GM21515 (cell line): ENCODE measurements at regions not wholly inside any gene's neighbourhood (a gene's known extent, or its start where the extent isn't known, plus 50 kb on each side); places are given as distances from the start of the nearest gene placed in this dataset.
"Not testable (repeated sequence)": the region's sequence is repeated elsewhere in the genome, so short reads cannot be mapped to it uniquely, and the experiment has no call there.

Experiments
- ATAC-seq: cut with Tn5 transposase; IDR thresholded peaks from one replicate; pipeline ENCODE4 v1.9.1; 2021; ENCODE audit not compliant: unreplicated experiment

- no peak for ATAC-seq
These were observed 236.2 kb upstream of the NRIP1 start for GRCh38 chr21:15301014-15301413.

GRCh38 chr21:15301736-15302135 lies 236.9 kb upstream of the NRIP1 start:
- ATAC-seq: no peak

DNA sequence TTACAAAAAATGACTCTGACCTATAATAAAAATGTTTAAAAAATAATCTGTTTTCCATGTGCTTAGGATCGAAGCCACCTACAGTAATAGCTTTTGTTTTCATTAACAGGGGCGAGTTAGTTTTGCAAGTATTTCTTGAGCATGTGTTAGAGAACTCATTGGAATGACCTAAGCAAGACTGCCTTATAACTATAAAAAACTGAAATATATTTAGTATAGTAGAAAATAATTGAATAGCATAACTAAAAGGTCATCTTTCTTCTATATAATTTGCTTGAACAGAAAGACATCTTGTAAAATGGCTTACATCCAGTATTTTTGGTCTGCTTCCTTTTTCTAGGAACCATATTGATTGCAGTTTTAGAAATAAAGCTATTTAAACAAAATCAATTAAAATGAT lies 241.5 kb upstream of the NRIP1 start:
- no peak for ATAC-seq

GRCh38 chr21:15308333-15308732 lies 243.5 kb upstream of the NRIP1 start:
- ATAC-seq: no peak

DNA sequence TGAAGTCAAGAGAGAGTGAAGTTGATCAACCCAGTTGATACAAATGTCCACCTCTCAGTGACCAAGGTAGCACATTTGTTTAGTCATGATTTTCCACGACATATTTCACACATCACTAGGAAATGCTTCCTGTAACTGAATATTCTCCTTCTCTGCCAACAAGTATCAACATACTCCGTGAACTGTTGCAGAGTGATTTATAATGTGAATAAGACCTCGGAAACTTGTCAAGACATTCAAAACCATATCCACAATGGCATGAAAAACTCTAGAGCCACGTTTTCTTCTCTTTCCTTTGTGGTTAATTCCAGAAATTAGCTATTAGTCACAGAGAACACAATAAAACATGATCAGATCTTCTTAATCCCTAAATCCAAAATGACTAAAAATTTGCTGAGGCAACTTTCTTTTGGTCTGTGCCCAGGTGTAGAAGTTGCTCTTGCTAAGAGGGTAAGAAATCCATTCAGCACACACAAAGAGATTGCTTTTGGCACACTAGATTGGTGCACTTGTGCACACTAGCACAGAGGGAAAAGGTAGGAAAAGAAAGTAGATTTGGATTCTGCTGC lies 244.3 kb upstream of the NRIP1 start:
- ATAC-seq: no peak

DNA sequence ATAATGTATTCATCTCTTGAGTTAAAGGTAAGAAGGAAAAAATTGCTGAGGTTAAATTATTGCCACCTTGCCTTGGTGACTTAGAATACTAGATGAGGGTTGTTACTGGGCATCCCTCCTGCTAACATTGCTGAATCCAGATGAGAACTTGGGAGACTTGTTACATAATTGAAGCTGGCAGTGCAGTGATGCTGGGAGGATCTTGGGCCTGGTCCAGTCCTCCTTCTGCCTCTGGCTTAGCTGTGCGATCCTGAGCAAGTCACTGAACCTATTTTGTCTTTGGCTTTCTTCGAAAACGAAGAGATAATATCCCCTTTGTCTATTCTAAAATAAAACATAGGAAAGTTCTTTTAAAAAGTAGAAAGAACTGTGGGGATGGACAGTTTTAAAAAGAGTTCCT lies 244.9 kb upstream of the NRIP1 start:
- ATAC-seq: no peak

DNA sequence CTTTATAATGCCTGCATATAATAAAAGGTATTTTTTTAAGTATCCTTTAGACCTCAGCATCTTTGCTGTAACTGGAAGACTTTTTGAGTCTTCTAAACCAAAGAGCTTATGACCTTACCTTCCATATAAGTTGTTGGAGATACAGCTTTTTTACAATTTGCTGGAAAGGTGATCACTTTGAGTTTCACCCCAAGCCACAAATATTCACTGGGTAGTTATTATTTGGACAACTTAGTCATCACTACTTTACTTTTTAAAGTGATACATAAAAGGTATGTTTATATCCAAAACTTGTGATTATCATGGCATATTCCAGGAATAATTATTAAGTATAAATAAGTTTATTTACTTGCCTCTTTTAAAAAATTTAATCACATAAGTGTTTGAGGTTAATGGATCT lies 246.7 kb upstream of the NRIP1 start:
- ATAC-seq: no peak

DNA sequence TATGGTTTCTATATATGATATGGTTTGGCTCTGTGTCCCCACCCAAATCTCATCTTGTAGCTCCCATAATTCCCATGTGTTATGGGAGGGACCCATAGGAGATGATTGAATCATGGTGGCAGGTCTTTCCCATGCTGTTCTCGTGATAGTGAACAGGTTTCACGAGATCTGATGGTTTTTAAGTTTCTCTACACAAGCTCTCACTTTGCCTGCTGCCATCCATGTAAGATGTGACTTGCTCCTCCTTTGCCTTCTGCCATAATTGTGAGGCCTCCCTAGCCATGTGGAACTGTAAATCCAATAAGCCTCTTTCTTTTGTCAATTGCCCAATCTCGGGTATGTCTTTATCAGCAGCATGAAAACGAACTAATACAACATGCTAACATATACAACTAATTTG lies 252.2 kb upstream of the NRIP1 start:
- not testable (repeated sequence) for ATAC-seq

DNA sequence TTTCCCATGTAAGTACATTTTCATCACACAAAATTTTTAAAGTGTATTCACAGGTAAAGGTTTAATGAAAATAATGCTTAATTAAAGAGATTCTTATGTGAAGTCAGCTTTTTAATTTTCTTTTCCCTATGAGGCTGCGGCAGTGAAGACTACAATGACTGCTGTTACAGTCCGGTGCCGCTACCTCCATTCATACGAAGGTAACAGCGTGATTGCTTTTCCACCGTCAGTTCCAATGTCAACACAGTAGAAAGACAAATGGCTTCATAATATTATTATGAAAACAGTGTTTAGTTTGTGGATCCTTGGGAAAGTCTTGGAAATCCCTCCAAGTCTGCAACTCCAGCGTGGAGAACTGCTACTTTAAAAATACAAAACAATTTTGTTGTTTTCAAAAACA lies 254.9 kb upstream of the NRIP1 start:
- no peak for ATAC-seq

GRCh38 chr21:15324542-15324941 lies 259.7 kb upstream of the NRIP1 start:
- ATAC-seq: no peak

- no peak for ATAC-seq
These were observed 261.4 kb upstream of the NRIP1 start for GRCh38 chr21:15326032-15326867.

DNA sequence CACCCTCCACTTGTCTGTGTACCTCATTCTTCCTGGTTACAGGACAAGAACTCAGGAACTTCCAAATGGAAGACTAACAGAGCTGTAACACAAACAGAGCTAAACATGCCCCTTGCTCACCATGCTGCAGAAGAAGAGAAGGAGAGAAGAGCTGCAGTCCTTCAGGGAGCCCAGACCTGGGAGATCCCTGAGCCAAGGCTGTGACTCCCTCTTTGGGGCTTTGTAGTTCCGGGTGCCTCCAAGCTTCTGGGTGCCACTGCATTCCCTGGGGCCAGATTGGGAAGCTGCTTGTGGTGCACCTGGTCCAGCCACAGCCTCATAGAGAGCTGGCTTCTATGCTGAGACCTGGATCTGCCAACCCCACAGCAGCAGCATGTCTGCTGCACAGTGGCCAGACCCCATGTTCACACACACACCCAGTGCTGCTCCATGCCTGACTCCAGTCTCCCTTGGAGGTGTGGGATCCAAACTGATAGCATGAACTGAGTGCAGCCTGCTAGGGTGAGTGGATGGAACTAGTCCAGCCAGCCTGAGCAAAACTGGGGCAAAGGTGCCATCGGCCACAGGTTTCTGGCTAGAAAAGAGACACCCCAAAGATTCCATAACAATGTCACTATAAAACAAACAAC lies 263.0 kb upstream of the NRIP1 start:
- ATAC-seq: no peak

- ATAC-seq: no peak
These were observed 264.4 kb upstream of the NRIP1 start for GRCh38 chr21:15329191-15329590.

DNA sequence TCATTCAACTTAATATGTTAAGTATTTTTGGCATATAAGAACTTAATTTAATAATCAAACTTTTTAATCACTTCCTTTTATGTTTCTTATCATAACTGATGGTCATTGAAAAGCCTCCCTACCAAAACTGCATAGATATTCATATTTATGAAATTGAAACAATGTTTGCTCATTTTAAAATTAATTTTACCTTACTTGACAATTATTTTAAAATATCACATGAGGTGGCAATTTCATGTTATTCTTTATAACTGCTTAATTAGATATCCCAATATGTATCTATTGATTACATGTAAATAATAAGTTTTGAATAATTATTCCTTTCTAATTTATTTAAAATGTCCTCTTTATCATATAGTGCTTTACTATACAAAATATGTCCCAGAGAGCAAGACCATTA lies 266.1 kb upstream of the NRIP1 start:
- ATAC-seq: no peak

DNA sequence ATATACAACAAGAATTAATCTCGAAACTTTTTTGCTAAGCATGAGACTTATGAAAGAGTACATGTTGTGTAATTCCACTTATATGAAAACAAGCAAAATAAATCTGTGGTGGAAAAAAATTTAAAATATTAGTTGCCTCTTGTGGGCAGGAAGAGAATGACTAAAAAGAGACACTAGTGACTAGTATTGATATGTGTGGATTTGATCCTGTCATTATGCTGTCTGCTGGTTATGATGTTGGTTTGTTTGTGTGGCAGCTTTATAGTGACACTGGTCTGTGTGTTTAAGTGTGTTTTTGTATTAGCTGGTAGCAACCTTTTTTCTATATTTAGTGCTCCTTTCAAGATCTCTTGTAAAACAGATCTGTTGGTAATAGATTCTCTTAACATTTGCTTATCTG lies 267.8 kb upstream of the NRIP1 start:
- ATAC-seq: no peak

GRCh38 chr21:15333136-15333710 lies 268.4 kb upstream of the NRIP1 start:
- no peak for ATAC-seq

DNA sequence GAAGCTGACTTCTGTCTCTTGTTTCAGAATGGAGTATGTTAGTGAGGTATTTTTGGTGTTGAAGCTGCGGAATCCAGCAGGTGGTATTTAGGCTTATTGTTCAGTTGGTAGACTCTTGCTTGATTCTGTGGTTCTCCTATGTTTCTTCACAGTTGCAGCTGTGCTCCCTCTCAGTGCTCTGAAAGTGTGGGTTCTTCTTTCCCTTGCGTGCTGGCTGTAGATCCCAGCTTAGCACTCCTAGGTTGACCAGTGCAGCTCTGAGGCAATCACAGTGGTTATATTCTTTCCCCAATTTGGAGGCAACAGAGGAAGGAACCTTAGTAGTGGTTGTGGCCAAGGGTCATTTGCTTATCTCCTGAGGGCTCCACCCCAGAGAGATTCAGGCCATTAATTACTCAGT lies 269.2 kb upstream of the NRIP1 start:
- no peak for ATAC-seq

DNA sequence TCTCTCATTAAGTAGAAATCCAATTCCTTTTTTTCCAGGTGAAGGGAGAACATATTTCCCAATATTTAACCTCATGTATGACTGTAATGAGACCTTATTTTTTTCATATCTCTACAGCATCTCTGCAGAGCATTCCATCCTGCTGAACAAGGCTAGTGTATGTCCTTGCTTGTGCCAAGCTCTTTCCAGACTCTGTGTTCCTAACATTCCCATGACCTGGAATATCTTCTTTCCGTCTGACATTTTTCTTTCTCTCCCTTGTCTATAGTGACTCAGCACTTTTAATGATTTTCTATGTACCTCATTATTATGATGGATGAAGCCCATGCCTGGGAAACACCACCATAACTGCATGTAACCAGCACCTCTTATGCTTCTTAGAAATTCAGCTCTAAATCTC lies 278.3 kb upstream of the NRIP1 start:
- no peak for ATAC-seq

- no peak for ATAC-seq
These were observed 287.2 kb upstream of the NRIP1 start for GRCh38 chr21:15352009-15352408.

- ATAC-seq: no peak
These were observed 288.7 kb upstream of the NRIP1 start for GRCh38 chr21:15353546-15353945.

DNA sequence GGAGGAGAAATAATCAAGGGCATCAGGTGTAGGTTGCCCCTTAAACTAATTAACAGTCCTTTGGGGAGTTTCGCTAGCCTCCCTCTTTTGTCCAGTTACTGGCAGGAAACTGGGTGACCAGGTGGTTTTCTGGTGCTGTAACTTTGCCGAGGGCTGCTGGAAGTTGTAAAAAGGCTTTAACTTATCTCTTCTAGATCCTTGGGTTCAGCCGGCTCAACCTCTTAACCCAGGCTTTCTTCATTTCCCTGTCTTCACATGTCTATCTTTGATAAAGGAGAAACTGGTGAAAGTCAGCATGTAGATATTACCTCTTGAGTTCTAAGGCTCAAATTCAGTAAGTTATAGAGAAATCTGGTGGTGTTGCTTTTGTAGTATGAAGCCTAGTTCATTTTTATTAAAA lies 289.7 kb upstream of the NRIP1 start:
- no peak for ATAC-seq

GRCh38 chr21:15355066-15355465 lies 290.3 kb upstream of the NRIP1 start:
- no peak for ATAC-seq
